ENCODE measurements at regions not wholly inside any gene's neighbourhood (a gene's known extent, or its start where the extent isn't known, plus 50 kb on each side); places are given as distances from the start of the nearest gene placed in this dataset.
"Not testable (repeated sequence)": the region's sequence is repeated elsewhere in the genome, so short reads cannot be mapped to it uniquely, and the experiment has no call there.

DNA sequence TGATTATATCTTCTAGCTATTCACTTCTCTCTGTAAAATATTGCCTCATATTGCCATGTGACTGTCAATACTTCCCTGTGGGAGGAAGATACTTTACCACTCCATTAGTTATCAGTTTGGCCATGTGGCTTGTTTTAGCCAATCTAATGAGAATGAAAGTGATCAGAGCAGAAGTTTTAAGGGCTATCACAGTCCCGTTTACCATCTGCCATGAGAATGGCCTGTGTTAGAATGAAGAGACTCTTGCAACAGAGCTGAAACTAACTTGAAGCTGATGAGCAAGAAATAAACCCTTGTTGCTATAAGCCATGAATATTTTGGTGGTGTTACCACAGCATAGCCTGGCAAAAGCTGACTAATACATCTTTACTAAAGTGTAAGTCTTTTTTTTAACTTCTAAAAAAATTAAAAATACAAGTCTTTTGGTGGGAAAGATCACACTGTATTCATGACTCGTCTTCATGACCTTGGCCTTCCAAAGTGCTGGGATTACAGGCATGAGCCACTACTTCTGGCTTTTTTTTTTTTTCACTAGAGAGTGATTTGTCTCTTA is 68.0 kb upstream of the CTNNA1 start:
- no peaks in the 10 kb centered on the region for H4K20me1 ChIP-seq (ENCODE audit: control insufficient read depth, insufficient read depth)
- no peaks in the 10 kb centered on the region for H3K36me3 ChIP-seq (ENCODE audit: control insufficient read depth in 2 of 2, insufficient read depth in 2 of 2, low read length in 1 of 2)
- POLR2A ChIA-PET, result no interaction called here
- WGBS (ENCODE audit: insufficient coverage, insufficient replicate concordance, low lambda C conversion rate, missing lambda C conversion rate), result 0% methylated on average over 2 of the region's 2 CpGs
- no TSS peak for BruUV-seq (replicated peaks)
- H3K4me3 ChIP-seq, result no peak overlapping the region
- RAD21 ChIA-PET (ENCODE audit: unreplicated experiment), result interaction anchor here (0.6 kb wide), 1 partner anchor 1100 kb away, joined by 3 read pairs; no protein-coding TSS in a partner anchor
- ATAC-seq (no peak), DNase-seq (ENCODE audit: low read depth, low spot score) (no peak), FAIRE-seq (no peak)
- SMC1A ChIA-PET (ENCODE audit: uncharacterized antibody, unreplicated experiment), result interaction anchor here (0.6 kb wide), 1 partner anchor 424 kb away, joined by 4 read pairs; no protein-coding TSS in a partner anchor
- no peak for TF ChIP-seq ATF7 (IDR thresholded peaks at IDR 0.05; ENCODE audit: low read depth)
- no peak for TF ChIP-seq EP300 (IDR thresholded peaks at IDR 0.05; ENCODE audit: borderline replicate concordance in 1 of 2, control insufficient read depth in 1 of 2, low read depth in 2 of 2, low read length in 2 of 2)
- no peak for TF ChIP-seq NFYA (IDR thresholded peaks at IDR 0.05; ENCODE audit: borderline replicate concordance, low read depth, low read length)
- intact Hi-C loops (cut with micrococcal nuclease; ENCODE audit: unreplicated experiment) (no loop called here), in situ Hi-C loops (cut with MboI) (no loop called here)
- no peak overlapping the region for H2AFZ ChIP-seq (ENCODE audit: control insufficient read depth, low read depth, low read length)
- H3K9ac ChIP-seq (ENCODE audit: control insufficient read depth, insufficient read depth, low read length), result no peak overlapping the region
- no peaks in the 10 kb centered on the region for H3K27me3 ChIP-seq (replicated peaks in 1 of 2; ENCODE audit: control insufficient read depth in 2 of 2, insufficient read depth in 2 of 2, low read length in 1 of 2)
- CTCF ChIA-PET, result no interaction called here
- H3K79me2 ChIP-seq (ENCODE audit: control insufficient read depth, insufficient read depth, low read length), result no peaks in the 10 kb centered on the region
- no peak overlapping the region for H3K27ac ChIP-seq (ENCODE audit: control insufficient read depth, insufficient read depth)
- H3K9me3 ChIP-seq (replicated peaks; ENCODE audit: control insufficient read depth, insufficient read depth, low read length), result no peaks in the 10 kb centered on the region; the same call in 2 of the 3 replicates
- no peak overlapping the region for H3K4me2 ChIP-seq (ENCODE audit: control insufficient read depth, insufficient read depth)
- no peaks in the 10 kb centered on the region for H3K4me1 ChIP-seq (ENCODE audit: control insufficient read depth, insufficient read depth, low read length)

DNA sequence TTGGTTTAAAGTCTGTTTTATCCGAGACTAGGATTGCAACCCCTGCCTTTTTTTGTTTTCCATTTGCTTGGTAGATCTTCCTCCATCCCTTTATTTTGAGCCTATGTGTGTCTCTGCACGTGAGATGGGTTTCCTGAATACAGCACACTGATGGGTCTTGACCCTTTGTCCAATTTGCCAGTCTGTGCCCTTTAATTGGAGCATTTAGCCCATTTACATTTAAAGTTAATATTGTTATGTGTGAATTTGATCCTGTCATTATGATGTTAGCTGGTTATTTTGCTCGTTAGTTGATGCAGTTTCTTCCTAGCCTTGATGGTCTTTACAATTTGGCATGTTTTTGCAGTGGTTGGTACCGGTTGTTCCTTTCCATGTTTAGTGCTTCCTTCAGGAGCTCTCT is 70.8 kb upstream of the CTNNA1 start:
- 56% methylated on average over 1 of the region's 4 CpGs for WGBS (ENCODE audit: insufficient coverage, insufficient replicate concordance, low lambda C conversion rate, missing lambda C conversion rate)
- DNase-seq (ENCODE audit: low read depth, low spot score); intact Hi-C loops (cut with micrococcal nuclease; ENCODE audit: unreplicated experiment); H3K4me2 ChIP-seq (ENCODE audit: control insufficient read depth, insufficient read depth); H3K4me1 ChIP-seq (ENCODE audit: control insufficient read depth, insufficient read depth, low read length); FAIRE-seq; H3K27me3 ChIP-seq (replicated peaks in 1 of 2; ENCODE audit: control insufficient read depth in 2 of 2, insufficient read depth in 2 of 2, low read length in 1 of 2); H2AFZ ChIP-seq (ENCODE audit: control insufficient read depth, low read depth, low read length); H3K9me3 ChIP-seq (replicated peaks; ENCODE audit: control insufficient read depth, insufficient read depth, low read length); POLR2A ChIA-PET; H3K4me3 ChIP-seq; H3K79me2 ChIP-seq (ENCODE audit: control insufficient read depth, insufficient read depth, low read length); BruUV-seq (replicated peaks); H3K27ac ChIP-seq (ENCODE audit: control insufficient read depth, insufficient read depth); ATAC-seq; SMC1A ChIA-PET (ENCODE audit: uncharacterized antibody, unreplicated experiment); RAD21 ChIA-PET (ENCODE audit: unreplicated experiment); H4K20me1 ChIP-seq (ENCODE audit: control insufficient read depth, insufficient read depth); H3K36me3 ChIP-seq (ENCODE audit: control insufficient read depth in 2 of 2, insufficient read depth in 2 of 2, low read length in 1 of 2); CTCF ChIA-PET; in situ Hi-C loops (cut with MboI); H3K9ac ChIP-seq (ENCODE audit: control insufficient read depth, insufficient read depth, low read length): not testable (repeated sequence)

DNA sequence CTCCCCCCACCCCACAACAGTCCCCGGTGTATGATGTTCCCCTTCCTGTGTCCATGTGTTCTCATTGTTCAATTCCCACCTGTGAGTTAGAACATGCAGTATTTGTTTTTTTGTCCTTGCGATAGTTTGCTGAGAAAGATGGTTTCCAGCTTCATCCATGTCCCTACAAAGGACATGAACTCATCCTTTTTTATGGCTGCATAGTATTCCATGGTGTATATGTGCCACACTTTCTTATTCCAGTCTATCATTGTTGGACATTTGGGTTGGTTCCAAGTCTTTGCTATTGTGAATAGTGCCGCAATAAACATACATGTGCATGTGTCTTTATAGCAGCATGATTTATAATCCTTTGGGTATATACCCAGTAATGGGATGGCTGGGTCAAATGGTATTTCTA is 74.4 kb upstream of the CTNNA1 start:
- SMC1A ChIA-PET (ENCODE audit: uncharacterized antibody, unreplicated experiment); CTCF ChIA-PET; DNase-seq (ENCODE audit: low read depth, low spot score); H3K27ac ChIP-seq (ENCODE audit: control insufficient read depth, insufficient read depth); H3K4me3 ChIP-seq; H2AFZ ChIP-seq (ENCODE audit: control insufficient read depth, low read depth, low read length); BruUV-seq (replicated peaks); H3K4me1 ChIP-seq (ENCODE audit: control insufficient read depth, insufficient read depth, low read length); H3K79me2 ChIP-seq (ENCODE audit: control insufficient read depth, insufficient read depth, low read length); H3K4me2 ChIP-seq (ENCODE audit: control insufficient read depth, insufficient read depth); POLR2A ChIA-PET; H3K9ac ChIP-seq (ENCODE audit: control insufficient read depth, insufficient read depth, low read length); intact Hi-C loops (cut with micrococcal nuclease; ENCODE audit: unreplicated experiment); RAD21 ChIA-PET (ENCODE audit: unreplicated experiment); in situ Hi-C loops (cut with MboI); H3K36me3 ChIP-seq (ENCODE audit: control insufficient read depth in 2 of 2, insufficient read depth in 2 of 2, low read length in 1 of 2); H4K20me1 ChIP-seq (ENCODE audit: control insufficient read depth, insufficient read depth); FAIRE-seq; H3K9me3 ChIP-seq (replicated peaks; ENCODE audit: control insufficient read depth, insufficient read depth, low read length); ATAC-seq; H3K27me3 ChIP-seq (replicated peaks in 1 of 2; ENCODE audit: control insufficient read depth in 2 of 2, insufficient read depth in 2 of 2, low read length in 1 of 2): not testable (repeated sequence)
- whole genome bisulfite sequencing (ENCODE audit: insufficient coverage, insufficient replicate concordance, low lambda C conversion rate, missing lambda C conversion rate), result 81% methylated on average over 2 of the region's 3 CpGs

Data from GM12878 (cell line).